GM12878 (cell line): ENCODE measurements at regions not wholly inside any gene's neighbourhood (a gene's known extent, or its start where the extent isn't known, plus 50 kb on each side); places are given as distances from the start of the nearest gene placed in this dataset.
A peak's percentile ranks its signal among the peaks of the same experiment; 100 is the strongest.

Experiments
- ATAC-seq: fragments of 200-7000 bp; cut with Tn5 transposase; 3 replicates; pipeline ENCODE4 v1.9.1; 2020; ENCODE audit warnings: mild to moderate bottlenecking, moderate library complexity
- BruUV-seq: library from RNA; stranded (reverse); fragments of 400-500 nt; replicated peaks from 2 replicates; lab custom pipeline; 2021; lab: Mats Ljungman, UMichigan
- CTCF ChIA-PET: fragments of 300-600 bp; sonication (Branson Sonifier 250); formaldehyde crosslinking; extraction: SDS; loops from one replicate; lab custom pipeline; 2021; ENCODE audit warnings: inconsistent platforms; lab: Yijun Ruan, JAX
- POLR2A ChIA-PET: fragments of 350-600 bp; formaldehyde crosslinking; extraction: SDS; loops from one replicate; lab custom pipeline; 2021; ENCODE audit warnings: inconsistent platforms; lab: Charles Lee
- RAD21 ChIA-PET: fragments of 300-600 bp; sonication (Branson Sonifier 250); formaldehyde crosslinking; loops from one replicate; lab custom pipeline; 2023; ENCODE audit warnings: antibody characterized with exemption; ENCODE audit not compliant: unreplicated experiment; lab: Charles Lee
- SMC1A ChIA-PET: fragments of 300-600 bp; sonication (Branson Sonifier 250); formaldehyde crosslinking; loops from one replicate; lab custom pipeline; 2023; ENCODE audit not compliant: unreplicated experiment, uncharacterized antibody; lab: Charles Lee
- DNase-seq: peaks from one replicate; pipeline ENCODE4 v3.0.0-alpha.2; 2011; ENCODE audit warnings: low read depth, low spot score
- FAIRE-seq: peaks from 3 replicates; lab custom pipeline; 2011; peaks lifted over from hg19 to GRCh38; lab: Jason Lieb, UNC
- H2AFZ ChIP-seq: 2 replicates; pipeline ENCODE4 v1.6.0; 2011; ENCODE audit warnings: low read depth, low read length, control low read depth; ENCODE audit not compliant: control insufficient read depth
- H3K27ac ChIP-seq: 2 replicates; pipeline ENCODE4 v1.5.1; 2011; ENCODE audit warnings: control low read depth; ENCODE audit not compliant: control insufficient read depth, insufficient read depth
- H3K27me3 ChIP-seq, 2 experiments: replicated peaks in 1 of 2; 2 replicates each; pipeline versions ENCODE4 v1.6.0 to v1.6.1; 2011; ENCODE audit warnings: low read length in 1 of 2; ENCODE audit not compliant: control insufficient read depth in 2 of 2, insufficient read depth in 2 of 2
- H3K36me3 ChIP-seq, 2 experiments: 2 replicates each; pipeline ENCODE4 v1.5.1; 2011; ENCODE audit warnings: low read length in 1 of 2; ENCODE audit not compliant: control insufficient read depth in 2 of 2, insufficient read depth in 2 of 2
- H3K4me1 ChIP-seq: 2 replicates; pipeline ENCODE4 v1.6.1; 2011; ENCODE audit warnings: mild to moderate bottlenecking, low read length, moderate library complexity, mixed read lengths; ENCODE audit not compliant: control insufficient read depth, insufficient read depth
- H3K4me2 ChIP-seq: 2 replicates; pipeline ENCODE4 v1.6.0; 2011; ENCODE audit warnings: control low read depth; ENCODE audit not compliant: control insufficient read depth, insufficient read depth
- H3K4me3 ChIP-seq: fragments of 200-600 bp; sonication (generic); 2 replicates; pipeline ENCODE4 v1.5.1; 2016
- H3K79me2 ChIP-seq: 2 replicates; pipeline ENCODE4 v1.6.0; 2011; ENCODE audit warnings: low read length; ENCODE audit not compliant: control insufficient read depth, insufficient read depth
- H3K9ac ChIP-seq: 2 replicates; pipeline ENCODE4 v1.8.0; 2011; ENCODE audit warnings: low read length, control low read depth, mixed read lengths; ENCODE audit not compliant: control insufficient read depth, insufficient read depth
- H3K9me3 ChIP-seq: replicated peaks from 3 replicates; pipeline ENCODE4 v1.5.1; 2011; ENCODE audit warnings: mild to moderate bottlenecking, low read length; ENCODE audit not compliant: control insufficient read depth, insufficient read depth
- H4K20me1 ChIP-seq: 2 replicates; pipeline ENCODE4 v1.6.0; 2011; ENCODE audit not compliant: control insufficient read depth, insufficient read depth
- CBFB ChIP-seq: IDR thresholded peaks from 2 replicates; pipeline ENCODE4 v1.6.1; 2016; ENCODE audit warnings: antibody characterized with exemption, low read depth
- CREM ChIP-seq: IDR thresholded peaks from 2 replicates; pipeline ENCODE4 v1.6.1; 2014; ENCODE audit warnings: antibody characterized with exemption, low read depth
- NR2F1 ChIP-seq: fragments of 450-650 bp; conservative IDR thresholded peaks from 2 replicates; pipeline ENCODE4 v1.6.1; 2017; ENCODE audit warnings: mild to moderate bottlenecking
- POU2F2 ChIP-seq: IDR thresholded peaks from 3 replicates; pipeline ENCODE4 v1.6.1; 2011; ENCODE audit warnings: low read depth, mild to moderate bottlenecking, low read length, borderline replicate concordance
- RELA ChIP-seq: fragments of 450-650 bp; IDR thresholded peaks from 2 replicates; pipeline ENCODE4 v1.8.0; 2014; ENCODE audit warnings: borderline replicate concordance; ENCODE audit not compliant: partially characterized antibody
- SKIL ChIP-seq: fragments of 450-650 bp; IDR thresholded peaks from 2 replicates; pipeline ENCODE4 v1.6.1; 2017; ENCODE audit warnings: mild to moderate bottlenecking, low read depth, inconsistent platforms; ENCODE audit not compliant: poor library complexity, severe bottlenecking
- SMAD5 ChIP-seq: IDR thresholded peaks from 2 replicates; pipeline ENCODE4 v1.6.1; 2016; ENCODE audit warnings: antibody characterized with exemption, low read depth
- TBL1XR1 ChIP-seq: IDR thresholded peaks from 2 replicates; pipeline ENCODE4 v1.6.1; 2012; ENCODE audit warnings: low read depth, low read length, improper control_type of control experiment
- TCF7 ChIP-seq: IDR thresholded peaks from 2 replicates; pipeline ENCODE4 v1.6.1; 2014; ENCODE audit warnings: antibody characterized with exemption, borderline replicate concordance
- ZNF217 ChIP-seq: fragments of 450-650 bp; IDR thresholded peaks from 2 replicates; pipeline ENCODE4 v1.6.1; 2017; ENCODE audit warnings: antibody characterized with exemption, mild to moderate bottlenecking
- ZNF274 ChIP-seq: IDR thresholded peaks from one replicate; pipeline ENCODE4 v1.8.0; 2011; ENCODE audit not compliant: insufficient read length, insufficient read depth
- whole genome bisulfite sequencing: methylation state at CpG from one replicate; pipeline ENCODE4 v1.1.6; 2016; ENCODE audit warnings: low lambda C conversion rate; ENCODE audit not compliant: insufficient replicate concordance, insufficient coverage; ENCODE audit errors: missing lambda C conversion rate; 5-methylcytosine and 5-hydroxymethylcytosine counted together
- in situ Hi-C: fragments of 300-500 bp; cut with MboI; formaldehyde crosslinking; loops from 9 replicates; pipeline ENCODE4 v1.14.3; 2018; ENCODE audit warnings: mixed read lengths
- intact Hi-C: fragments of 100-400 bp; cut with micrococcal nuclease; formaldehyde crosslinking; loops from one replicate; pipeline ENCODE4 v1.14.2; 2022; ENCODE audit not compliant: unreplicated experiment
- TF ChIP-seq, protein P1 (sequence below): fragments of 150-350 bp; IDR thresholded peaks from 2 replicates; pipeline ENCODE4 v1.6.1; 2016; ENCODE audit warnings: low read depth, low read length
- TF ChIP-seq, protein P2 (sequence below): IDR thresholded peaks from 2 replicates; pipeline ENCODE4 v1.6.1; 2011; ENCODE audit warnings: mild to moderate bottlenecking, low read depth, low read length, moderate library complexity; ENCODE audit not compliant: insufficient replicate concordance

DNA sequence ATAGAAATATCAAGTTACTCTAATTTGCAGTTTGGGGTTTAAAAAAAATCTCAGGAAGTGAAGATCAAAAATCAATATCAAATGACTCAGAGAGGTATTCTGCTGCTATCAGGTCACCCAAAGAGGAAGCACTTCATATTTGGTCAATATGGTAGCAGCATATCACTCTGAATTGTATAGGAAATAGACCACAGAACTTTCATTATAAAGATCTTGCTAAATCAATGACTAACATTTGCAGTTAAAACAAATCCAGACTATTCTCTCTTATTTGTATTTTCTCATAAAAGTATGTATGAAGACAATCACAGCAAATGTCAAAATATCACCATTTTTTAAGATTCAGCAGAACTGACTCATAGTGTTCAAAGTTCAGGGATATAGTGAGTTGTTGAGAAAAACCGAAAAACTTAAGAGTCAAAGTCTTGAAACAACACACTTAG is 105.8 kb upstream of the PCSK1 start:
- WGBS: 40% methylated on average over 1 of the region's 1 CpG
- no peaks in the 10 kb centered on the region for H4K20me1 ChIP-seq
- no peaks in the 10 kb centered on the region for H3K27me3 ChIP-seq
- H3K4me1 ChIP-seq: no peaks in the 10 kb centered on the region
- FAIRE-seq: no peak
- intact Hi-C loops: no loop called here
- no peaks in the 10 kb centered on the region for H3K9me3 ChIP-seq
- ChIA-PET POLR2A (no interaction called here), SMC1A (no interaction called here), RAD21 (no interaction called here), CTCF (no interaction called here)
- DNase-seq: no peak
- no peak overlapping the region for H3K9ac ChIP-seq
- no peaks in the 10 kb centered on the region for H3K79me2 ChIP-seq
- BruUV-seq: no TSS peak
- H3K4me2 ChIP-seq: no peak overlapping the region
- H3K4me3 ChIP-seq: no peak overlapping the region
- no peak overlapping the region for H3K27ac ChIP-seq
- in situ Hi-C loops: no loop called here
- ATAC-seq: peak; percentile 66
- no peaks in the 10 kb centered on the region for H3K36me3 ChIP-seq
- no peak for TF ChIP-seq TBL1XR1
- TF ChIP-seq NR2F1: no peak
- no peak for TF ChIP-seq SMAD5
- no peak for TF ChIP-seq RELA
- TF ChIP-seq TCF7: no peak
- TF ChIP-seq ZNF217: no peak
- no peak for TF ChIP-seq ZNF274
- H2AFZ ChIP-seq: no peak overlapping the region

DNA sequence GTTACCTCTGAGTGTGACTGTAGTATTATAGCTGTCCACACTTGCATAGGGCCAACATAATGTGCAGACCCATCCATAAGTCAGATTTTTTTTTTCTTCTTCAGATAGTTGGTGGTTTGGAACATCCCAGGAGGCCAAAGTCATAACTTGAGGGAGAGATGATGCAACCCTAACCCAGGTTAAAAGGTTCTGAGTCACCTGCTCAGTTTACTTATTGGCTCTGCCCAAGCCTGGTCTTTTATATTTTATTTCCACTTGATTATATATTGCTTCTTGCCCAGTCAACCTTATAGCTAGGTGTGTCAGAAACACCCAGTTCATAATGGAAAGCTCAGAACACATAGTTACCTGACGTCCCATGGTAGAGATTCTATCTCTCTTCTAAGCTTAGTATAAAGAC is 113.1 kb upstream of the PCSK1 start:
- no peak for DNase-seq
- H3K4me1 ChIP-seq: no peaks in the 10 kb centered on the region
- 0% methylated on average over 1 of the region's 1 CpG for WGBS
- no peak overlapping the region for H3K4me2 ChIP-seq
- no TSS peak for BruUV-seq
- FAIRE-seq: no peak
- H3K9me3 ChIP-seq: no peaks in the 10 kb centered on the region
- in situ Hi-C loops: no loop called here
- no peak overlapping the region for H2AFZ ChIP-seq
- no peaks in the 10 kb centered on the region for H4K20me1 ChIP-seq
- SMC1A ChIA-PET: interaction anchor here (0.6 kb wide), 1 partner anchor 176 kb away, joined by 3 read pairs; no protein-coding TSS in a partner anchor
- POLR2A ChIA-PET: no interaction called here
- H3K79me2 ChIP-seq: no peaks in the 10 kb centered on the region
- RAD21 ChIA-PET: no interaction called here
- intact Hi-C loops: no loop called here
- CTCF ChIA-PET: no interaction called here
- no peak overlapping the region for H3K9ac ChIP-seq
- H3K27ac ChIP-seq: no peak overlapping the region
- no peaks in the 10 kb centered on the region for H3K27me3 ChIP-seq
- no peak overlapping the region for H3K4me3 ChIP-seq
- ATAC-seq: no peak
- no peaks in the 10 kb centered on the region for H3K36me3 ChIP-seq
- no peak for TF ChIP-seq POU2F2
- TF ChIP-seq RELA: no peak
- no peak for TF ChIP-seq CBFB
- no peak for TF ChIP-seq SKIL
- TF ChIP-seq, protein P1, sequence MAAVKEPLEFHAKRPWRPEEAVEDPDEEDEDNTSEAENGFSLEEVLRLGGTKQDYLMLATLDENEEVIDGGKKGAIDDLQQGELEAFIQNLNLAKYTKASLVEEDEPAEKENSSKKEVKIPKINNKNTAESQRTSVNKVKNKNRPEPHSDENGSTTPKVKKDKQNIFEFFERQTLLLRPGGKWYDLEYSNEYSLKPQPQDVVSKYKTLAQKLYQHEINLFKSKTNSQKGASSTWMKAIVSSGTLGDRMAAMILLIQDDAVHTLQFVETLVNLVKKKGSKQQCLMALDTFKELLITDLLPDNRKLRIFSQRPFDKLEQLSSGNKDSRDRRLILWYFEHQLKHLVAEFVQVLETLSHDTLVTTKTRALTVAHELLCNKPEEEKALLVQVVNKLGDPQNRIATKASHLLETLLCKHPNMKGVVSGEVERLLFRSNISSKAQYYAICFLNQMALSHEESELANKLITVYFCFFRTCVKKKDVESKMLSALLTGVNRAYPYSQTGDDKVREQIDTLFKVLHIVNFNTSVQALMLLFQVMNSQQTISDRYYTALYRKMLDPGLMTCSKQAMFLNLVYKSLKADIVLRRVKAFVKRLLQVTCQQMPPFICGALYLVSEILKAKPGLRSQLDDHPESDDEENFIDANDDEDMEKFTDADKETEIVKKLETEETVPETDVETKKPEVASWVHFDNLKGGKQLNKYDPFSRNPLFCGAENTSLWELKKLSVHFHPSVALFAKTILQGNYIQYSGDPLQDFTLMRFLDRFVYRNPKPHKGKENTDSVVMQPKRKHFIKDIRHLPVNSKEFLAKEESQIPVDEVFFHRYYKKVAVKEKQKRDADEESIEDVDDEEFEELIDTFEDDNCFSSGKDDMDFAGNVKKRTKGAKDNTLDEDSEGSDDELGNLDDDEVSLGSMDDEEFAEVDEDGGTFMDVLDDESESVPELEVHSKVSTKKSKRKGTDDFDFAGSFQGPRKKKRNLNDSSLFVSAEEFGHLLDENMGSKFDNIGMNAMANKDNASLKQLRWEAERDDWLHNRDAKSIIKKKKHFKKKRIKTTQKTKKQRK: no peak
- TF ChIP-seq CREM: no peak
- TF ChIP-seq, protein P2, sequence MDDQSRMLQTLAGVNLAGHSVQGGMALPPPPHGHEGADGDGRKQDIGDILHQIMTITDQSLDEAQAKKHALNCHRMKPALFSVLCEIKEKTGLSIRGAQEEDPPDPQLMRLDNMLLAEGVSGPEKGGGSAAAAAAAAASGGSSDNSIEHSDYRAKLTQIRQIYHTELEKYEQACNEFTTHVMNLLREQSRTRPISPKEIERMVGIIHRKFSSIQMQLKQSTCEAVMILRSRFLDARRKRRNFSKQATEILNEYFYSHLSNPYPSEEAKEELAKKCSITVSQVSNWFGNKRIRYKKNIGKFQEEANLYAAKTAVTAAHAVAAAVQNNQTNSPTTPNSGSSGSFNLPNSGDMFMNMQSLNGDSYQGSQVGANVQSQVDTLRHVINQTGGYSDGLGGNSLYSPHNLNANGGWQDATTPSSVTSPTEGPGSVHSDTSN: no peak
